ENCODE measurements at regions not wholly inside any gene's neighbourhood (a gene's known extent, or its start where the extent isn't known, plus 50 kb on each side); places are given as distances from the start of the nearest gene placed in this dataset.

- TF ChIP-seq CCNT2 (IDR thresholded peaks at IDR 0.05; ENCODE audit: borderline replicate concordance, extremely low read depth, insufficient read length, low read depth, low read length) (peak; percentile 97), ZC3H11A (IDR thresholded peaks at IDR 0.05; ENCODE audit: low read depth, low read length) (no peak), MAFF (IDR thresholded peaks at IDR 0.05; ENCODE audit: low read length) (peak; percentile 23; the same call in 1 of the 2 replicates), POLR2A (conservative IDR thresholded peaks at IDR 0.05) (no peak), HES1 (IDR thresholded peaks at IDR 0.05; ENCODE audit: low read depth) (0 out of 2 replicates have a peak, but pooled peaks have one; percentile 25), ZMIZ1 (IDR thresholded peaks at IDR 0.05; ENCODE audit: low read depth in 2 of 2, low read length in 2 of 2) (peak in 1 of 2 experiments; percentile 84; a peak in 1 of 4 replicates), POLR2AphosphoS5 (IDR thresholded peaks at IDR 0.05; ENCODE audit: control insufficient read depth, insufficient read depth, low read depth, low read length) (peak; percentile 84; the same call in 1 of the 2 replicates), SOX6 (IDR thresholded peaks at IDR 0.05) (peak; percentile 98), ZEB2 (IDR thresholded peaks at IDR 0.05) (peak; percentile 95), PHB (CRISPR knock-in tag; IDR thresholded peaks at IDR 0.05) (no peak), ATF4 (CRISPR knock-in tag; IDR thresholded peaks at IDR 0.05) (peak; percentile 43; the same call in 1 of the 2 replicates), ELF2 (CRISPR knock-in tag; IDR thresholded peaks at IDR 0.05) (no peak), NR4A1 (CRISPR knock-in tag; IDR thresholded peaks at IDR 0.05) (no peak), NR4A1 (tag; IDR thresholded peaks at IDR 0.05) (peak; percentile 75; the same call in 1 of the 2 replicates), PPARD (CRISPR knock-in tag; IDR thresholded peaks at IDR 0.05) (no peak), NEUROD1 (IDR thresholded peaks at IDR 0.05; ENCODE audit: borderline replicate concordance, low read depth, low read length, partially characterized antibody) (peak; percentile 33), ZBTB26 (CRISPR knock-in tag; IDR thresholded peaks at IDR 0.05) (no peak), RAD21 (CRISPR knock-in tag; conservative IDR thresholded peaks at IDR 0.05 in 1 of 2, IDR thresholded peaks at IDR 0.05 in 1 of 2) (peak in 1 of 2 experiments; percentile 4; a peak in 1 of 4 replicates)
- TF ChIP-seq, protein P1, sequence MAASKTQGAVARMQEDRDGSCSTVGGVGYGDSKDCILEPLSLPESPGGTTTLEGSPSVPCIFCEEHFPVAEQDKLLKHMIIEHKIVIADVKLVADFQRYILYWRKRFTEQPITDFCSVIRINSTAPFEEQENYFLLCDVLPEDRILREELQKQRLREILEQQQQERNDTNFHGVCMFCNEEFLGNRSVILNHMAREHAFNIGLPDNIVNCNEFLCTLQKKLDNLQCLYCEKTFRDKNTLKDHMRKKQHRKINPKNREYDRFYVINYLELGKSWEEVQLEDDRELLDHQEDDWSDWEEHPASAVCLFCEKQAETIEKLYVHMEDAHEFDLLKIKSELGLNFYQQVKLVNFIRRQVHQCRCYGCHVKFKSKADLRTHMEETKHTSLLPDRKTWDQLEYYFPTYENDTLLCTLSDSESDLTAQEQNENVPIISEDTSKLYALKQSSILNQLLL (CRISPR knock-in tag; IDR thresholded peaks at IDR 0.05; ENCODE audit: borderline replicate concordance): no peak
- TF ChIP-seq, protein P2, sequence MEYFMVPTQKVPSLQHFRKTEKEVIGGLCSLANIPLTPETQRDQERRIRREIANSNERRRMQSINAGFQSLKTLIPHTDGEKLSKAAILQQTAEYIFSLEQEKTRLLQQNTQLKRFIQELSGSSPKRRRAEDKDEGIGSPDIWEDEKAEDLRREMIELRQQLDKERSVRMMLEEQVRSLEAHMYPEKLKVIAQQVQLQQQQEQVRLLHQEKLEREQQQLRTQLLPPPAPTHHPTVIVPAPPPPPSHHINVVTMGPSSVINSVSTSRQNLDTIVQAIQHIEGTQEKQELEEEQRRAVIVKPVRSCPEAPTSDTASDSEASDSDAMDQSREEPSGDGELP (CRISPR knock-in tag; IDR thresholded peaks at IDR 0.05; ENCODE audit: borderline replicate concordance): no peak
Measured at GRCh38 chr4:54542540-54543041, 115.2 kb upstream of the KIT start (continued).
